ENCODE measurements at regions not wholly inside any gene's neighbourhood (a gene's known extent, or its start where the extent isn't known, plus 50 kb on each side); places are given as distances from the start of the nearest gene placed in this dataset.

DNA sequence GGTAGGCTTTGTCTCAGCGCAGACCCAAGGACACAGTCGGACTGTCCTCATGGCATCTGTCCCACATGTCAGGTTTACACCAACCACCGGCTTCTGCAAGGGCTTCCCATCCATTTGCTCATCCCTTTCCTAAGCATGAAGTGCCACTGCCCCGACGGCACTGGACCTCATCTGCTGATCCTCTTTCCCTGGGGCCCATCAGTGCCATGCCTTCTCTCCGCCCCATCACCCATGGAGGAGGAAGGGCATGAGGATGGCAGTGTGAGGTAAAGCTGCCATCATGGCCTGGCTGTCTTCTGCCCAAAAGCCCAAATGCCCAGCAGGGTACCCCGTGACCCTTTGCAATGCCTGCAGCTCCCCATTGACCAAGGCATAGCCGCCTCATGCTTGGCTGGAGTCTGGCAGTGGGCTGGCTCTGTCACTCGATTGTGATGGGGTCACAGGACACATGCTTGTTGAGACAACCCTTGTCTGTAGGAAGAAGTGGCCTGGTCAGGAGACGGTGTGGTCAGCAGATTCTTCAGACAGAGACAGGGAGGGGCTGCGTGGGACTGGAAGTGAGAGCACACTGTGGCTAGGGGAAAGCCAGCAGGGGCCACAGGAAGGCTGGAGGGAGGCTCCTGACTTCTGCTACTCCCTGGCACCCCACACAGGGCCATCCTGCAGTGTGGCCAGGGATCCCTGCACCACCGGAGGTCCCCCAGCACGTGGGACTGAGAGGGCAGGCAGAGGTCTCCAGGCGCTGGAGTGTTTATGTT, 493.7 kb upstream of the HS6ST1 start:
- TF ChIP-seq CTCF (IDR thresholded peaks at IDR 0.05) (no peak), POLR2A (IDR thresholded peaks at IDR 0.05) (no peak)

Measured in lower leg skin (tissue), 3 donors.